SU-DHL-6 (cell line): ENCODE measurements at regions not wholly inside any gene's neighbourhood (a gene's known extent, or its start where the extent isn't known, plus 50 kb on each side); places are given as distances from the start of the nearest gene placed in this dataset.

ENCODE experiments used
- H2AFZ ChIP-seq: fragments of 200-600 bp; sonication (generic); 2 replicates; pipeline ENCODE4 v1.6.1; 2014; ENCODE audit warnings: low read depth, mild to moderate bottlenecking, moderate library complexity, mixed read lengths, antibody characterized with exemption, low read length; ENCODE audit not compliant: severe bottlenecking
- H3F3A ChIP-seq: fragments of 200-600 bp; shearing (Covaris generic); 2 replicates; pipeline ENCODE4 v1.6.0; 2016; ENCODE audit warnings: antibody characterized with exemption, mild to moderate bottlenecking; ENCODE audit not compliant: insufficient read depth
- H3K27ac ChIP-seq: fragments of 200-600 bp; sonication (generic); 2 replicates; pipeline ENCODE4 v1.5.1; 2016; ENCODE audit warnings: low read depth, mild to moderate bottlenecking, low read length, moderate library complexity, mixed read lengths
- H3K27me3 ChIP-seq: fragments of 200-600 bp; sonication (generic), shearing (Covaris generic); 2 replicates; pipeline ENCODE4 v1.6.0; 2014; ENCODE audit warnings: mild to moderate bottlenecking, low read length
- H3K36me3 ChIP-seq: fragments of 200-600 bp; sonication (generic); 2 replicates; pipeline ENCODE4 v1.6.1; 2014; ENCODE audit warnings: mild to moderate bottlenecking, low read length, mixed read lengths
- H3K4me2 ChIP-seq: fragments of 300-600, 200-600 bp; shearing (Covaris generic), sonication (generic); 2 replicates; pipeline ENCODE4 v1.6.0; 2014; ENCODE audit warnings: low read length, low read depth, mild to moderate bottlenecking; ENCODE audit not compliant: poor library complexity, severe bottlenecking
- H3K4me3 ChIP-seq: fragments of 200-600 bp; sonication (generic); 2 replicates; pipeline ENCODE4 v1.5.1; 2014; ENCODE audit warnings: antibody characterized with exemption, low read length, mild to moderate bottlenecking, mixed read lengths; ENCODE audit not compliant: insufficient read depth, poor library complexity, severe bottlenecking
- H3K79me2 ChIP-seq: fragments of 200-600 bp; sonication (generic); 2 replicates; pipeline ENCODE4 v1.6.1; 2014; ENCODE audit warnings: mild to moderate bottlenecking, low read length, moderate library complexity; ENCODE audit not compliant: insufficient read depth
- H3K9ac ChIP-seq: fragments of 200-600 bp; sonication (generic); 2 replicates; pipeline ENCODE4 v1.7.0; 2014; ENCODE audit warnings: mild to moderate bottlenecking, low read length
- H3K9me2 ChIP-seq: fragments of 200-600 bp; sonication (generic); replicated peaks from 2 replicates; pipeline ENCODE4 v1.6.1; 2014; ENCODE audit warnings: low read length; ENCODE audit not compliant: insufficient read depth
- H3K9me3 ChIP-seq: fragments of 200-600 bp; sonication (generic); 2 replicates; pipeline ENCODE4 v1.6.1; 2014; ENCODE audit warnings: low read length, mixed read lengths; ENCODE audit not compliant: insufficient read depth
- H4K20me1 ChIP-seq: fragments of 200-600 bp; sonication (generic); 2 replicates; pipeline ENCODE4 v1.6.1; 2014; ENCODE audit warnings: low read depth, mild to moderate bottlenecking, antibody characterized with exemption, low read length, moderate library complexity, mixed read lengths
- CTCF ChIP-seq: fragments of 200-600 bp; sonication (generic); IDR thresholded peaks from one replicate; pipeline ENCODE4 v1.5.1; 2017; ENCODE audit warnings: antibody characterized with exemption, mild to moderate bottlenecking, low read length, moderate library complexity; ENCODE audit not compliant: insufficient read depth, poor library complexity, severe bottlenecking
- EZH2phosphoT487 ChIP-seq: fragments of 200-600 bp; sonication (generic), shearing (Covaris generic); conservative IDR thresholded peaks from 2 replicates; pipeline ENCODE4 v1.6.1; 2018; ENCODE audit warnings: mild to moderate bottlenecking, antibody characterized with exemption, low read length, moderate library complexity, mixed read lengths

GRCh38 chr6:84524636-84525035, 239.8 kb downstream of the TBX18 start:
- no peak overlapping the region for H3K4me3 ChIP-seq
- no peaks in the 10 kb centered on the region for H3K36me3 ChIP-seq
- no peaks in the 10 kb centered on the region for H3K9me2 ChIP-seq
- no peak overlapping the region for H2AFZ ChIP-seq
- no peak overlapping the region for H3K9ac ChIP-seq
- no peak overlapping the region for H3K27ac ChIP-seq
- H3K9me3 ChIP-seq: no peaks in the 10 kb centered on the region
- H3K4me2 ChIP-seq: no peak overlapping the region
- H4K20me1 ChIP-seq: no peaks in the 10 kb centered on the region
- no peaks in the 10 kb centered on the region for H3F3A ChIP-seq
- H3K27me3 ChIP-seq: no peaks in the 10 kb centered on the region
- TF ChIP-seq EZH2phosphoT487: no peak
- TF ChIP-seq CTCF: no peak
- no peaks in the 10 kb centered on the region for H3K79me2 ChIP-seq

DNA sequence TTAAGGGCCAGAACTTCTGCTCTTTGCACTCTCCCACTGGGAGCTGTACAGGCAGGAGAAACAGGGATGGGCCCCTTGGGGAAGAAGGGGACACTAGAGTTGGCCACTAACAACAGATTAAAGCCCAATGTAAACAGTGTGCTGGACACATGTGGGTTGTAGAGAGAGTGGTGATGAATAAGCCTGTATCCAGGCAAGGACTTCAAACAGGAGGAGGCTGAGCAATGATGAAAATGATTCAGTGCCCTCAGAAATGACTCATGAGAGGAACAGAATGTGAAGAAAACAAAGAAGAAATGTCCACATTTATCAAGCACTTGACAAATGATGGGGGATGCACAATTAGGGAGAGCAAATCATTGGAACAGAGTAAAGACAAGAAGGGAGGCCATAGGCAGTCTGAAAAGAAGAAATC, 242.3 kb downstream of the TBX18 start:
- H3K4me2 ChIP-seq: no peak overlapping the region
- H3K9me2 ChIP-seq: no peaks in the 10 kb centered on the region
- H2AFZ ChIP-seq: no peak overlapping the region
- no peaks in the 10 kb centered on the region for H3K27me3 ChIP-seq
- no peaks in the 10 kb centered on the region for H3F3A ChIP-seq
- no peaks in the 10 kb centered on the region for H3K9me3 ChIP-seq
- no peaks in the 10 kb centered on the region for H3K79me2 ChIP-seq
- H4K20me1 ChIP-seq: no peaks in the 10 kb centered on the region
- H3K9ac ChIP-seq: no peak overlapping the region
- H3K36me3 ChIP-seq: no peaks in the 10 kb centered on the region
- no peak overlapping the region for H3K4me3 ChIP-seq
- H3K27ac ChIP-seq: no peak overlapping the region
- TF ChIP-seq EZH2phosphoT487: no peak
- no peak for TF ChIP-seq CTCF

DNA sequence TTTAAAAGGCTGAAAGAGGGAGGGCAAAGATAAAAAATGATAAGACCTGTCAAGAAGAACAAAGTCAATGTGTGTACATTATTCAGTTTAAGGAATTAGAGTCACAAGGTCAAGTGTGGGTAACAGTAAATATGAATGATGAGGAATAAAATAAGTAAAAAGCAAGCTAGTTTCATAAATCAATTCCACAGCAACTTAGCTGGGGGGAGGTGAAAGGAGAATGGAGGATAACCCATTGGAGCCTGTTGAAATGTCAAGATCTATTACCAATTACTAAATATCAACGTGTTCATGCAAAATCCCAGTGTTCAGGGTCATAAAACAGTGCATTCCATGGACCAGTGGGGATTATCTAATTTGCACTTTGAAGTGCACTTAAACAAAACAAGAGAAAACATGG, 242.9 kb downstream of the TBX18 start:
- TF ChIP-seq CTCF (no peak), EZH2phosphoT487 (no peak)
- Histone ChIP-seq H3K9ac (no peak overlapping the region), H3K4me3 (no peak overlapping the region), H3K79me2 (no peaks in the 10 kb centered on the region), H3K27me3 (no peaks in the 10 kb centered on the region), H3K9me3 (no peaks in the 10 kb centered on the region), H3K36me3 (no peaks in the 10 kb centered on the region), H2AFZ (no peak overlapping the region), H3F3A (no peaks in the 10 kb centered on the region), H4K20me1 (no peaks in the 10 kb centered on the region), H3K4me2 (no peak overlapping the region), H3K9me2 (no peaks in the 10 kb centered on the region), H3K27ac (no peak overlapping the region)
